ENCODE measurements at regions not wholly inside any gene's neighbourhood (a gene's known extent, or its start where the extent isn't known, plus 50 kb on each side); places are given as distances from the start of the nearest gene placed in this dataset.
"Not testable (repeated sequence)": the region's sequence is repeated elsewhere in the genome, so short reads cannot be mapped to it uniquely, and the experiment has no call there.

GRCh38 chr3:76537857-76538256 is 502.0 kb upstream of the ROBO2 start:
- not testable (repeated sequence) for TF ChIP-seq CTCF (conservative IDR thresholded peaks at IDR 0.05; ENCODE audit: low read depth, low read length); EZH2 (IDR thresholded peaks at IDR 0.05; ENCODE audit: low read length, unreplicated experiment); EZH2phosphoT487 (IDR thresholded peaks at IDR 0.05; ENCODE audit: borderline replicate concordance, low read length)
